ENCODE measurements at regions not wholly inside any gene's neighbourhood (a gene's known extent, or its start where the extent isn't known, plus 50 kb on each side); places are given as distances from the start of the nearest gene placed in this dataset.

DNA sequence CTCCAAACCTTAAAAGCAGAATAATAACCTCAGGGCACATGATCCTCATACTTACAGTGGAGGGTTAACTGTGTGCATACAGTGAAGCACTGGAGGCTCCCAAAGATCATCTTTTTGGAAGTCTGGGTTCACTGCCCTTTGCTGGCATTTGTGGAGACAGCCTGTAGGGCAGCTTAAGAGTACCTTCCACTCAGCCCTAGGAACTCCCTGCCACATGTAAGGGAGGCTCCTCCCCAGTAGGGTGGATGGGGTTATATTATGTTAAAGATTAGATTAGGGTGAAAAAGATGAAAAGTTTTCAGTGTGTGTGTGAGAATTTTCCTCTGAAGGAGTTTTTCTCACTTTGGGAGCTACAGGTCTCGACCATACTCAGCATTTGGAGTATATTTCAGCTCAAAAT lies 388.4 kb downstream of the RAB28 start:
- TF ChIP-seq, protein P1, sequence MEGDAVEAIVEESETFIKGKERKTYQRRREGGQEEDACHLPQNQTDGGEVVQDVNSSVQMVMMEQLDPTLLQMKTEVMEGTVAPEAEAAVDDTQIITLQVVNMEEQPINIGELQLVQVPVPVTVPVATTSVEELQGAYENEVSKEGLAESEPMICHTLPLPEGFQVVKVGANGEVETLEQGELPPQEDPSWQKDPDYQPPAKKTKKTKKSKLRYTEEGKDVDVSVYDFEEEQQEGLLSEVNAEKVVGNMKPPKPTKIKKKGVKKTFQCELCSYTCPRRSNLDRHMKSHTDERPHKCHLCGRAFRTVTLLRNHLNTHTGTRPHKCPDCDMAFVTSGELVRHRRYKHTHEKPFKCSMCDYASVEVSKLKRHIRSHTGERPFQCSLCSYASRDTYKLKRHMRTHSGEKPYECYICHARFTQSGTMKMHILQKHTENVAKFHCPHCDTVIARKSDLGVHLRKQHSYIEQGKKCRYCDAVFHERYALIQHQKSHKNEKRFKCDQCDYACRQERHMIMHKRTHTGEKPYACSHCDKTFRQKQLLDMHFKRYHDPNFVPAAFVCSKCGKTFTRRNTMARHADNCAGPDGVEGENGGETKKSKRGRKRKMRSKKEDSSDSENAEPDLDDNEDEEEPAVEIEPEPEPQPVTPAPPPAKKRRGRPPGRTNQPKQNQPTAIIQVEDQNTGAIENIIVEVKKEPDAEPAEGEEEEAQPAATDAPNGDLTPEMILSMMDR (IDR thresholded peaks at IDR 0.05): no peak

DNA sequence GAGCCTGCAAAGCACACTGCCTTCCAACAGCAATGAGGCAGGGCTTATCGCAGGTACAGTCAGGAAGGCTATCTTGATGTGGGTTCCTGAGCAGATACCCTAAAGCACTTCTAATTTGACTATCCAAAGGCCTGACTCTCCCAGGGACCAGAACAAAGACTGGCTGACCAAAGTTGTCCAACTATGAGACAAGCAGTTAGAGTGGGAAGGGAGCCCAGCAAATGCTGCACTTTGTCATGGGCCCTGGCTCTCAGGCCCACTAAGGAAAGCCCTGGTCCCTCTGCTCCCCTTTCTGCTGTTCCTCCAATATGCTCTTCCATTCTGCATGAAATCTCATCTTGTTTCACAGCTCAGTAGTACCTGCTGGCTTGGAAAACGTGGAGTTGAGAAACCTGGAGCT lies 391.0 kb downstream of the RAB28 start:
- H3K9me3 ChIP-seq (ENCODE audit: control insufficient read depth, low read length): no peaks in the 10 kb centered on the region
- no peaks in the 10 kb centered on the region for H3K27me3 ChIP-seq (ENCODE audit: control insufficient read depth, insufficient read depth, low read length)
- H3K27ac ChIP-seq: no peak overlapping the region
- H3K36me3 ChIP-seq (ENCODE audit: control insufficient read depth, insufficient read depth, low read length): no peaks in the 10 kb centered on the region
- H3K4me2 ChIP-seq (ENCODE audit: low read length): no peak overlapping the region
- no peaks in the 10 kb centered on the region for H3K4me1 ChIP-seq
- no peak overlapping the region for H3K4me3 ChIP-seq (ENCODE audit: low read depth, low read length)
- H2AFZ ChIP-seq: no peak overlapping the region
- H3K79me2 ChIP-seq: no peaks in the 10 kb centered on the region
- H3K9ac ChIP-seq: no peak overlapping the region
- TF ChIP-seq, protein P1 (IDR thresholded peaks at IDR 0.05): no peak

More for the DNA sequence above, 388.4 kb downstream of the RAB28 start:
- Histone ChIP-seq H3K4me2 (ENCODE audit: low read length) (no peak overlapping the region), H3K4me3 (ENCODE audit: low read depth, low read length) (no peak overlapping the region), H3K36me3 (ENCODE audit: control insufficient read depth, insufficient read depth, low read length) (no peaks in the 10 kb centered on the region), H2AFZ (no peak overlapping the region), H3K79me2 (no peaks in the 10 kb centered on the region), H3K27ac (no peak overlapping the region), H3K9ac (no peak overlapping the region), H3K27me3 (ENCODE audit: control insufficient read depth, insufficient read depth, low read length) (no peaks in the 10 kb centered on the region), H3K4me1 (no peaks in the 10 kb centered on the region), H3K9me3 (ENCODE audit: control insufficient read depth, low read length) (no peaks in the 10 kb centered on the region)

DNA sequence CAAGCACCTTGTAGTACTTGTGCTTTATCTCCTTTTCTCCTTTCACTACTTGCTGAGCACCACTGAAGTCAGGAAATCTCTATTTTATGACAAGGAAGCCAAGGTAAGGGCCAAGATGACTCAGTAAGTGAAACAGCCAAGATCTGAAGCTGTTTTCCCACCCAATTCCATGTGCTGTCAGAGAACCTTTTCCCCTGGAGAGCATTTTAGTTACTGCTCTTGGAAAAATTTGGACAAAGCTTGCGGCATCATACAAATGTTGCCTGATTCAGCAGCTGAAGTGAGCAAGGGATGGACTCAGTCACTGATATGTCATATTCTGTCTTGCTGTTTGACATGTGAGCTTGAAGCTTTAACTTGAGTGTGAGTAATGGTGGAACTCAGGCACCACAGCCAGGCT lies 391.4 kb downstream of the RAB28 start:
- Histone ChIP-seq H3K4me1 (no peaks in the 10 kb centered on the region), H3K36me3 (ENCODE audit: control insufficient read depth, insufficient read depth, low read length) (no peaks in the 10 kb centered on the region), H3K4me2 (ENCODE audit: low read length) (no peak overlapping the region), H3K79me2 (no peaks in the 10 kb centered on the region), H3K9ac (no peak overlapping the region), H3K9me3 (ENCODE audit: control insufficient read depth, low read length) (no peaks in the 10 kb centered on the region), H2AFZ (no peak overlapping the region), H3K27ac (no peak overlapping the region), H3K4me3 (ENCODE audit: low read depth, low read length) (no peak overlapping the region), H3K27me3 (ENCODE audit: control insufficient read depth, insufficient read depth, low read length) (no peaks in the 10 kb centered on the region)
- TF ChIP-seq, protein P1 (IDR thresholded peaks at IDR 0.05): no peak

DNA sequence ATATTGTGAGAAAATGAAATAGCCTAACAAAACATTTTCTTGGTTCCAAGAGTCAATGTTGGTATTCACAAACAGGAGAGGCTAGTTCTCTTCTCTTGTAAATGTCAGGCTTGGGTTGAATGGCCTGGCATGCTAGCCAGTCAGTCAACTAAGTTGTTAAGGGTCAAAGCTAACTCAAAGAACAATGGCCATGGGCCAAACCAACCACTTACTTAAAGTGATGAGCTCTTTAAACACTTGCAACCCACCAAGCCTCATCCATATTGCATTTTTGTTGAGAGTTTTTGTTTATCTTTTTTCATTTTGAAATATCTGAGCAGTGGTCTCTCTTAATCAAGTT lies 394.5 kb downstream of the RAB28 start:
- Histone ChIP-seq H3K36me3 (ENCODE audit: control insufficient read depth, insufficient read depth, low read length) (no peaks in the 10 kb centered on the region), H2AFZ (no peak overlapping the region), H3K27ac (no peak overlapping the region), H3K79me2 (no peaks in the 10 kb centered on the region), H3K4me1 (no peaks in the 10 kb centered on the region), H3K4me2 (ENCODE audit: low read length) (no peak overlapping the region), H3K27me3 (ENCODE audit: control insufficient read depth, insufficient read depth, low read length) (no peaks in the 10 kb centered on the region), H3K9me3 (ENCODE audit: control insufficient read depth, low read length) (no peaks in the 10 kb centered on the region), H3K4me3 (ENCODE audit: low read depth, low read length) (no peak overlapping the region), H3K9ac (no peak overlapping the region)
- TF ChIP-seq, protein P1 (IDR thresholded peaks at IDR 0.05): no peak

DNA sequence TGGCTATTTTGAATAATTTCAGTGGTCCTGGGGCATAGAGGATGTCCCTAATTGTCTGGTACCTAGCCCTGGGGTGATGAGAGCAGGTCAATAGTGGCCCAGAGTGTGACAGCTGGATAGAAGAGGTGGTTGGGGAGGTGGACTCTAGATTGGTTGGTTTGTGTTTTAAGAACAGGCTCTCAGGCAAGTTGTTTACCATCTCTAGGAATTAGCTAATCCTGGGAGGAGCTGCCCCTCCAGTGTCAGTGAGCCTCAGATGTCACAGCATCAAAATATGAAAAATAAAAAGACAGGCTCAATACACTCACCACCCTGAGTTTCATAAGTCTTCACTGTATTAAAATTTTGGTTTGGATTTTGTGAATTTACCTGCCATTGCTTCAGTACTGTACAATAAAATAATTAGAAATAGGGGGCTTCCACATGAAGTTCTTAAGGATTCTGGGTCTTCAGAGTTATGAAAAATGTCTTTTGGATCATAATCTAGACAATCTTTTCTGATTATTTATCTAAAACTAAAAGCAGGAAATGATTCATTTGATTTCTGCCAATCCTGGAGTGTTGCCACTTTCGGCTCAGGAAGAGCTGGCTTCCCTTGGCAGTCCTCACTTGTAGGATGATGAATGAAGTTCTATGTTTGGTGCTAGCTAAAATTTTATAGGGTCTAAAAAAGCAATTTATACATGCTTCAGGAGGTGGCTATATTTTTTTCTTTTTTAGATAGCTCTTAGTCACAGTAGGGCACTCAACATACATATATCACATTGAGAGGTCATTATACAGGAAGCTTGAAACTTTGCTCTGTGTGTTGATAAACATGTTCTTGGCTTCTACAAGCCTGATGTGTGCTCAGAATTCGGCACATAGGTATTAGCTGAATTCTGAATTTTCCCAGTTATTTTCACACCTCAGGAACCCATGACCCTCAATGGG lies 395.1 kb downstream of the RAB28 start:
- TF ChIP-seq, protein P1 (IDR thresholded peaks at IDR 0.05): no peak
- Histone ChIP-seq H2AFZ (no peak overlapping the region), H3K27me3 (ENCODE audit: control insufficient read depth, insufficient read depth, low read length) (no peaks in the 10 kb centered on the region), H3K9me3 (ENCODE audit: control insufficient read depth, low read length) (no peaks in the 10 kb centered on the region), H3K27ac (no peak overlapping the region), H3K36me3 (ENCODE audit: control insufficient read depth, insufficient read depth, low read length) (no peaks in the 10 kb centered on the region), H3K9ac (no peak overlapping the region), H3K4me1 (no peaks in the 10 kb centered on the region), H3K4me2 (ENCODE audit: low read length) (no peak overlapping the region), H3K79me2 (no peaks in the 10 kb centered on the region), H3K4me3 (ENCODE audit: low read depth, low read length) (no peak overlapping the region)
